DND-41 (cell line): ENCODE measurements at regions not wholly inside any gene's neighbourhood (a gene's known extent, or its start where the extent isn't known, plus 50 kb on each side); places are given as distances from the start of the nearest gene placed in this dataset.

Source experiments
- ATAC-seq: fragments of 200-7000 bp; cut with Tn5 transposase; 3 replicates; pipeline ENCODE4 v1.9.1; 2021; ENCODE audit warnings: low read depth; ENCODE audit not compliant: insufficient read depth
- DNase-seq: peaks from one replicate; pipeline ENCODE4 v3.0.0-alpha.2; 2020
- H2AFZ ChIP-seq: 2 replicates; pipeline ENCODE4 v1.6.0; 2012; ENCODE audit warnings: low read depth, low read length
- H3K27ac ChIP-seq: 2 replicates; pipeline ENCODE4 v1.5.1; 2012; ENCODE audit warnings: low read length, inconsistent platforms
- H3K27me3 ChIP-seq: fragments of 200-600 bp; sonication (generic); 2 replicates; pipeline ENCODE4 v1.6.0; 2012; ENCODE audit warnings: low read length, mild to moderate bottlenecking, inconsistent platforms; ENCODE audit not compliant: insufficient read depth, poor library complexity
- H3K36me3 ChIP-seq: 2 replicates; pipeline ENCODE4 v1.5.1; 2012; ENCODE audit warnings: low read length, inconsistent platforms; ENCODE audit not compliant: insufficient read depth
- H3K4me1 ChIP-seq: 2 replicates; pipeline ENCODE4 v1.5.1; 2012; ENCODE audit warnings: mild to moderate bottlenecking, low read length; ENCODE audit not compliant: insufficient read depth
- H3K4me2 ChIP-seq: 2 replicates; pipeline ENCODE4 v1.6.0; 2012; ENCODE audit warnings: mild to moderate bottlenecking, moderate library complexity, low read length, inconsistent platforms; ENCODE audit not compliant: insufficient read depth
- H3K4me3 ChIP-seq, 2 experiments: fragments of 200-600 bp in 1 of 2; shearing (Covaris generic) in 1 of 2; 2 replicates each; pipeline ENCODE4 v1.5.1; 2012 to 2016; ENCODE audit warnings: inconsistent platforms in 2 of 2, low read length in 2 of 2, mild to moderate bottlenecking in 2 of 2, low read depth in 1 of 2, moderate library complexity in 1 of 2
- H3K79me2 ChIP-seq: 2 replicates; pipeline ENCODE4 v1.6.0; 2012; ENCODE audit warnings: low read length, inconsistent platforms; ENCODE audit not compliant: insufficient read depth
- H3K9ac ChIP-seq: 2 replicates; pipeline ENCODE4 v1.6.0; 2012; ENCODE audit warnings: low read depth, mild to moderate bottlenecking, inconsistent platforms, low read length, moderate library complexity
- H3K9me3 ChIP-seq: 2 replicates; pipeline ENCODE4 v1.5.1; 2012; ENCODE audit warnings: low read length, moderate library complexity, mild to moderate bottlenecking, inconsistent platforms; ENCODE audit not compliant: insufficient read depth, severe bottlenecking
- H4K20me1 ChIP-seq: 2 replicates; pipeline ENCODE4 v1.6.0; 2012; ENCODE audit warnings: low read length; ENCODE audit not compliant: insufficient read depth
- CTCF ChIP-seq: IDR thresholded peaks from 2 replicates; pipeline ENCODE4 v1.5.1; 2012; ENCODE audit warnings: borderline replicate concordance, low read length, moderate library complexity, mild to moderate bottlenecking; ENCODE audit not compliant: poor library complexity, severe bottlenecking; ENCODE audit errors: extremely low read depth
- EZH2 ChIP-seq: IDR thresholded peaks from 3 replicates; pipeline ENCODE4 v1.6.1; 2012; ENCODE audit warnings: borderline replicate concordance, low read depth, mild to moderate bottlenecking, moderate library complexity, low read length, inconsistent platforms; ENCODE audit not compliant: severe bottlenecking

DNA sequence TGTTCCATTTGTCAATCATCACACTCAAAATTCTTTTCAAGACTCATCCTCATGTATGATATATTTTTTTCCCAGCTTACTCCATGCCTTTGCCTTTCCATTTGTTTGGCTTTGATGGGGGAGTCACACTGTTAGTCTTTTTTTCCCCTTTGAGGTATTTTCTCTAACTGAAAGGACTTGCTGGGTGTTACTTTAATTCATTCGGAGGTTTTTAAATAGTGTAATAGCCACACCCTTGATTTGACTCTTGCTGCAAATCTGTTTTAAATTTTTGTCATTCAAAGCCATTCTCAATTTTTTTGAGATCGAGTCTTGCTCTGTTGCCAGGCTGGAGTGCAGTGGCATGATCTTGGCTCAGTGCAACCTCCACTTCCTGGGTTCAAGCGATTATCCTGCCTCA is 84.1 kb downstream of the C11orf87 start:
- Histone ChIP-seq H3K27ac (no peak overlapping the region), H3K4me1 (no peaks in the 10 kb centered on the region), H3K36me3 (no peaks in the 10 kb centered on the region), H3K9me3 (no peaks in the 10 kb centered on the region), H3K9ac (no peak overlapping the region), H3K4me2 (no peak overlapping the region), H3K79me2 (no peaks in the 10 kb centered on the region), H4K20me1 (no peaks in the 10 kb centered on the region), H3K27me3 (no peaks in the 10 kb centered on the region), H3K4me3 (no peak overlapping the region), H2AFZ (no peak overlapping the region)
- no peak for DNase-seq
- TF ChIP-seq EZH2 (no peak), CTCF (no peak)
- no peak for ATAC-seq

GRCh38 chr11:109507331-109507730 is 85.3 kb downstream of the C11orf87 start:
- Histone ChIP-seq H3K36me3 (no peaks in the 10 kb centered on the region), H3K9ac (no peak overlapping the region), H3K4me2 (no peak overlapping the region), H3K4me3 (no peak overlapping the region), H3K4me1 (peaks cover 2% of the 10 kb centered on the region), H3K9me3 (no peaks in the 10 kb centered on the region), H3K27me3 (no peaks in the 10 kb centered on the region), H3K79me2 (no peaks in the 10 kb centered on the region), H3K27ac (no peak overlapping the region), H4K20me1 (no peaks in the 10 kb centered on the region), H2AFZ (no peak overlapping the region)
- ATAC-seq (no peak), DNase-seq (no peak)
- TF ChIP-seq CTCF, result no peak
- TF ChIP-seq EZH2, result no peak

DNA sequence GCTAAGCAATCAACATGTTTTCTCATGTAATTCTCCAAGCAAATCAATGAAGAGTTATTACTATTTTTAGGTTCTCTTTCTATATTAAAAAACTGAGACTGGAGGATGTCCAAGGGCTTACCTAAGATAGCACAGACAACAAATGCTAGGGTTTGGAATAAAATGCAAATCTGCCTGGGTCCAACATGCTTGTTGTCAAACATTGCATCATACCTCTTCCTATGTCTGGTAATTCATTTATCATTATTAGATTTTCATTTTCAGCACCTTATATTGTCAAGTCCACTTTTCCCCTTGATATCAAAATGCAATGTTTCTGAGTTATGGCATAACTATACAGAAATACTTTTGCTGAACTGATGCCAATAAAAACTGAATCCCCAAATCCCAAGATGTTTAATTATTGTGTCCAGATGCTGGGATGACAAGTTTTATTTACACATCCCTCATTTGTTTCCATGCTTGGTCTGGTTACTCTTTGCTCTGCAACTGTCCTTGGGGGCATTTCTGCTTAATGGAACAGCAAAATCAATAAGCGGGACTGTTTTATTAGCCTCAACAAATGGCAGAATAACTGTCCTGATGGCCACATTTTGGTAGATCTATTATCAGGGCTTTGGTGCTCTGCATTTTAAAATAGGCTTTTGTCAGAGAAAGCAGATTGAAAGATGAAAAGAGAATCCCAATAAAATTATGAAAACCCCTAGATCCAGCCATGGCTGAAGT is 86.0 kb downstream of the C11orf87 start:
- Histone ChIP-seq H3K9ac (no peak overlapping the region), H3K9me3 (no peaks in the 10 kb centered on the region), H3K27me3 (no peaks in the 10 kb centered on the region), H3K36me3 (no peaks in the 10 kb centered on the region), H4K20me1 (no peaks in the 10 kb centered on the region), H3K4me3 (no peak overlapping the region), H3K4me2 (no peak overlapping the region), H3K27ac (no peak overlapping the region), H2AFZ (no peak overlapping the region), H3K4me1 (peaks cover 7% of the 10 kb centered on the region), H3K79me2 (no peaks in the 10 kb centered on the region)
- no peak for ATAC-seq
- TF ChIP-seq EZH2 (no peak), CTCF (no peak)
- DNase-seq, result no peak

GRCh38 chr11:109508943-109509342 is 87.0 kb downstream of the C11orf87 start:
- Histone ChIP-seq H3K9me3 (no peaks in the 10 kb centered on the region), H2AFZ (no peak overlapping the region), H3K79me2 (no peaks in the 10 kb centered on the region), H3K4me1 (peaks cover 10% of the 10 kb centered on the region), H3K4me2 (no peak overlapping the region), H3K4me3 (no peak overlapping the region), H4K20me1 (no peaks in the 10 kb centered on the region), H3K27me3 (no peaks in the 10 kb centered on the region), H3K9ac (no peak overlapping the region), H3K36me3 (no peaks in the 10 kb centered on the region), H3K27ac (no peak overlapping the region)
- DNase-seq (no peak), ATAC-seq (no peak)
- no peak for TF ChIP-seq CTCF
